ENCODE measurements at regions not wholly inside any gene's neighbourhood (a gene's known extent, or its start where the extent isn't known, plus 50 kb on each side); places are given as distances from the start of the nearest gene placed in this dataset.

DNA sequence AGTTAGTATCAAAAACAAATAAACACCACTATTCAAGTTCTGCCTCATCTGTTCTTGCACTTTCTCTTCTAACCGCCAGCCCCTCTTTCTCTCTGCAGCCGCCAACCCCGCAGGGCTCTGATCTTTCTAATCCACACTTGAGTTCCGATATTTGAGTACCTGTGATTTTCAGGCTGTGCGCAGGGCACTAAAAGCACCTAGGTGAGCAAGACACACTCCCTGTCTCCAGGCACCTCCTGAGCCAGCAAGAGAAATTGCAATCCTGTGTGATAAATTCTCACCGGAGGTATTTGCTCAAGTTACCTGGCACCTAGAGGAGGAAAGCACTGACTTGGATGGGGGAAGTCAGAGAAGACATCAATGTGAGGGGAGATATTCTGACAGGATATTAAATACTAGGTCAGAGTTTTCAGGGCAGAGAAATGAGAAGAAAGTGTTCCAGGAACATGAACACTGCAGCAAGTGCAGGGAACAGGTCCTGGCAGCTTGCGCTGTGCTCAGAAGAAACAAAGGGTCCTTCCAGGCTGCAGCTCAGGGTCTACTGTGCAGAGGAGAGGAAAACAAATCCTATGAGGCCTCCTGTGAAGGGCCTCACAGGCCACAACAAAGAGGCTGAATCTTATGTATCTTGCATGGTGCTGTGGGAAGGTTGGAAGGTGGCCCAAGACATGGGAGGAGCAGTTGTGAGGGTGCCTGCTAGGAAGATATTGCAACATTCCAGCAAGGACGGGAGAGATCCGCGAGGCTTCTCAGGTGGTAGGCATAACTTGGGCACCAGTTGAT lies 568.7 kb upstream of the MGMT start:
- H3K27ac ChIP-seq: peak overlapping the region in 5 of 12 donors; percentile 61 to 73 (median 68)
- TF ChIP-seq POLR2A (IDR thresholded peaks at IDR 0.05) (no peak), CTCF (IDR thresholded peaks at IDR 0.05) (no peak)
- ATAC-seq: peak in 1 of 4 donors; percentile 19
- 69 to 82% (median 77%) methylated on average over 10 of the region's 10 CpGs for WGBS, 4 donors
- no peaks in the 10 kb centered on the region for H3K36me3 ChIP-seq
- H3K9me3 ChIP-seq: no peaks in the 10 kb centered on the region
- DNase-seq: no peak
- no peak overlapping the region for H3K4me3 ChIP-seq
- H3K4me1 ChIP-seq: peaks cover 0 to 22% (median 3%) of the 10 kb centered on the region in 12 donors
- H3K27me3 ChIP-seq: peaks cover 0 to 6% (median 0%) of the 10 kb centered on the region in 9 donors
- intact Hi-C loops (cut with DNase I): no loop called here

DNA sequence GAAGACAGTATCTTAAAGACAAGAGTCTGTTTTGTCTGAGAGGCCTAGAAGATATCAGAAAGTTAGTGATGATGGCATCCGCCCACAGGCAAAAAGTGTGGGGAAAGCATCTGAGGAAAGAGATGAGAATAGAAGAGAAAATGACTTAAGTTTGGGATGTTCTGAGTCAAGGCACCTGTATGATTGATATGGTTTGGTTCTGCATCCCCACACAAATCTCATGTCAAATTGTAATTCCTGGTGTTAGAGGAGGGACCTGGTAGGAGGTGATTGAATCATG lies 568.2 kb upstream of the MGMT start:
- Histone ChIP-seq H3K4me1 (peaks cover 0 to 22% (median 3%) of the 10 kb centered on the region in 12 donors), H3K27ac (no peak overlapping the region), H3K9me3 (no peaks in the 10 kb centered on the region), H3K4me3 (no peak overlapping the region), H3K27me3 (peaks cover 0 to 6% (median 0%) of the 10 kb centered on the region in 9 donors), H3K36me3 (no peaks in the 10 kb centered on the region)
- intact Hi-C loops (cut with DNase I): no loop called here
- TF ChIP-seq CTCF (IDR thresholded peaks at IDR 0.05) (no peak), POLR2A (IDR thresholded peaks at IDR 0.05) (no peak)
- 96 to 100% (median 98%) methylated on average over 1 of the region's 1 CpG for WGBS, 4 donors
- ATAC-seq (no peak), DNase-seq (no peak)

GRCh38 chr10:128900456-128900855 lies 566.6 kb upstream of the MGMT start:
- no peak for DNase-seq
- no peak for ATAC-seq
- no peak for TF ChIP-seq POLR2A (IDR thresholded peaks at IDR 0.05)
- no peak for TF ChIP-seq CTCF (IDR thresholded peaks at IDR 0.05)
- Histone ChIP-seq H3K4me3 (no peak overlapping the region), H3K27ac (peak overlapping the region in 3 of 12 donors; percentile 11 to 24 (median 17)), H3K27me3 (peaks cover 0 to 6% (median 0%) of the 10 kb centered on the region in 9 donors), H3K4me1 (peaks cover 0 to 22% (median 3%) of the 10 kb centered on the region in 12 donors), H3K36me3 (no peaks in the 10 kb centered on the region), H3K9me3 (no peaks in the 10 kb centered on the region)
- 86 to 92% (median 91%) methylated on average over 4 of the region's 4 CpGs for WGBS, 4 donors
- intact Hi-C loops (cut with DNase I): no loop called here

DNA sequence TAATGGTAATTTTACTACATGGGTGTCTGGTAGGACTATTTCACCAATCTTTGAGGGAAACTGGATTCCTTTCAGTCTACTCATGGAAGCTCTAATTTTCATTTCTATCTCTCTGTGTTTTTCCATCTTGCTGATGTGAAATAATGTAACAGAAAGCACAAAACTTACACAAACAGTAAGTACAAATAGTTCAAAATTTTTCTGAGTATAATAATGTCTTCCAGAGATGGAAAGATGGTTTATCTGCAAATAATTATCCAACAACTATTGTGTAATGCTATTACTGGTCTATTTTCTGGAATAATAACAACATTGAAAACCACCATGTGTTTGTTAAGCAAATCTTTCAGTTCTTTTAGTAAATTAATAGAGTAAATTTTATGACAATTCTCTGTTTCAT lies 565.8 kb upstream of the MGMT start:
- ATAC-seq (peak in 1 of 4 donors; percentile 35), DNase-seq (no peak)
- Histone ChIP-seq H3K27me3 (peaks cover 0 to 6% (median 0%) of the 10 kb centered on the region in 9 donors), H3K36me3 (no peaks in the 10 kb centered on the region), H3K4me3 (no peak overlapping the region), H3K9me3 (no peaks in the 10 kb centered on the region), H3K4me1 (peaks cover 0 to 15% (median 2%) of the 10 kb centered on the region in 12 donors), H3K27ac (peak overlapping the region in 3 of 12 donors; percentile 5 to 24 (median 17))
- intact Hi-C loops (cut with DNase I): no loop called here
- TF ChIP-seq POLR2A (IDR thresholded peaks at IDR 0.05) (no peak), CTCF (IDR thresholded peaks at IDR 0.05) (no peak)
